SKM-1 (cell line): ENCODE measurements at regions not wholly inside any gene's neighbourhood (a gene's known extent, or its start where the extent isn't known, plus 50 kb on each side); places are given as distances from the start of the nearest gene placed in this dataset.

ENCODE experiments used
- DNase-seq: peaks from one replicate; lab custom pipeline; 2025; ENCODE audit not compliant: unreplicated experiment; lab: John Stamatoyannopoulos, UW

DNA sequence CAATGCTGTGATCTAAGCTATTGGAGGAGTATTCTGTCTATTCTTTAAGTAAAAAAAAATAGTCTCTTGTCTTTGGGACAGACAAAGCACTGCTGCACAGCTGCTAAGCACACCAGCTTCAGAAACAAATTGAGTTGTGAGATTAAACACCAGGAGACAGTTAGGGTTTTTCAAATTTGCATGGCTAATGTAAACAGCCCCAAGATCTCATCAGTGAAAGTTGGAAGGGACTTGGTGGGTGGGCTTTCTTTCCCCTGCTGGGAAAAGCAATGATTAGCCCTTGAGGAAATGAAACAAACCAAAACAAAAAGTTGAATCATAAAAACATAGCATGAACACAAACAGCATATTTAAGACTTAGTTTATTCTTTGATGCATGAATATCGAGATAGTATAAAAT, 143.6 kb upstream of the SLITRK1 start:
- DNase-seq, result no peak

DNA sequence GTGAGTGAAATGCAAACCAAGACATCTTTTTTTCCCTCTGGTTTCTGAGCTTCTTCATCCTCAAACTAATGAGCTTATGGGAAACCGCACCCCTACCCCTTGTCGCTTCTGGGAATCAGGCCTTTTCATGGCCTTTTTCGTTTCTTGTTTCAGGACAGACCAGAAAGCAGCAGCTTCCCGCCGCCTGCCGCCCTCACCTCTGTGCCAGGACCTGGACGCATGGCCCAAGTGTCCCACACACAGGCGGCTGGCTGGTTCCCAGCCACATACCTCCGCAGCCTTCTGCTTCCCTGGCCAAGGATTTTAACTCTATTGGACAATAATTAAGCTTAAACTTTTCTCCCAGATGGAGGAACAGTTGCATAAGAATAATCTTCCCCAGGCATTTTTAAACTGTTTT, 114.1 kb upstream of the SLITRK1 start:
- DNase-seq, result no peak

DNA sequence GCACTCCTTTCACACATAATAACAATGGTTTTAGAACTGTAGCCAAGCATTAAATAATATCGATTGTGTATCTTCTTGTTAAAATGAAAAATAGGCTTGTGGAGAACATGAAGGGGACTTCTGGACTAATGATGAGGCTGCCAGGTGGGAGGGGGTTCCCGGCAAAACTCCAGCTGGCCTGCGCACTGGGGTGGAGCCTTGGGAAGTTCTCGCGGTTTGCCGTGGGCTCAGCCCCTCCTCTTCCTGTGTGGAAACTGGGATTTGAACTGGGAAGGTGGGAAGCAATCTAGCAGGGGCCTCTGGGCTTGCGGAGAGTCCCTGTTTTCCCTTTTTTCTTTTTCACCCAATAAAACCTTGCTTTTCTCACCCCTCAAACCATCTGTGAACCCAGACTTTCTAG, 113.7 kb upstream of the SLITRK1 start:
- DNase-seq, result no peak

DNA sequence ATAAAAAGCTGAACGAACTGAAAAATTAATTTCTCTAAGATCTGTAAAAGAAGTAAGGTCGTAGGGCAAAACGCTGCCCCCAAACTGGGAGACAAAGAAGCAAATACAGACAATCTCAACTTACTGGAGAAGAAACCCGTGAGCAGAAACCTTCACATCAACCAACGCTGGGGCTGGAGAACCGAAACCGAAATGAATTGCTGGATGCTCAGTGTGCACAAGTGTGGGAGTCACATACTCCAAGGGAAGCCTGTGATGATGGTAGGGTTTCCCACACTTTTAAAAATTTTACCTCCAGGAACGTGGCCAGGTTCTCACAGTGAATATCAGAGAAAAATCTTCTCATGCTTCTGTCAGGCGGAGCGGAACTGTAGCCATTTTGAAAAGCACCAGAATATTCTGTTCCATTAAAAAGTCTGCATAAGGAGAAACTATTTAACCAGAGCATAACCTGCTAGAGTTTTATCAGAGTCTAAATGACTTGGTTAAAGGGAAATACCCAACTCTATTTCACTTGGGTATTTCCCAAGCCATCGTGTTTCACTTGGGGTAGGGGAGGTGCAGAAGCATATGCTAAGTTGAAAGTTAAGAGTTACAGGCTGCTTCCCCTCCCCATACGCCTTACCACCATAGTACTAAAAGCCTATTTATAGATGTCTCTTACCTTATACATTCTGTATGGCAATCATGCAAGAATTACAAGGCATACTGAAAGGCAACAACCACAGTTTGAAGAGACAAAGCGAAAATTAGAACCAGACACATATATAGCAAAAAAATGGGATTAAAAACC, 110.5 kb upstream of the SLITRK1 start:
- no peak for DNase-seq

DNA sequence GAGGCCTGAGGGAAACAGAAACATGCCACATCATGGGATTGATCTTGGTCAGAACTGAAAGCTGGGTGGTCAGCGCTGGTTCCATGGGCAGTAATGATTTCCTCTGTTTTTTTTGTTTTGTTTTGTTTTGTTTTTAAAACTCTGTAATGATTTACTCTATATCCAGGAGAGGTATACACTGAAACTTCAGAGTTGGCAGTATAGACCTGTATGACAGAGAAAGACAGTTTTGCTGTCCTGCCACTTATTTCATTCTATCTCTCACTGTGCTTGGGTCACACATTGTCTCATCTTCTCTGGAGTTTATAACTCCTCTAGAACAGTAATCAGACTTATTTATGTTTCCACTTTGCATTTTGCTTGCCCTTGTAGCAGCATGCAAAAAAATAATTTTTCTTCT, 105.1 kb upstream of the SLITRK1 start:
- DNase-seq, result no peak

DNA sequence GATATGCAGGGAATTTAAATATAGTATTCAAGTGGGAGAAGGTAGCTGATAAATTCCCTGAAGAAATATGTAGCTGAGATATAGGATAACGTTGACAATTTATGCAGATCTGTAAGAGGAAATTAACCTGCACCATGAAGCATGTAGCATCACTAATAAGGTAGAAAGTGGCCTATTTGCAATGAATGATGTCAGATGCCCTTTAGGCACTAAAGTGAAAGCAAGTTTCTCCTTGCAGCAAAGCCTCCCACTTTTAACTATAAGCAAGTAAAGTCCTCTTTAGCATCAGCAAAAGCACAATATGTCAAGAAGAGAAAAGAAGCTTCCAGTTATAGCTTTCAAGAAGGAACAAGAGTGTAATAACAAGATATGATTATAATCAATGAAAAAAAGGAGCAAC, 102.5 kb upstream of the SLITRK1 start:
- no peak for DNase-seq

DNA sequence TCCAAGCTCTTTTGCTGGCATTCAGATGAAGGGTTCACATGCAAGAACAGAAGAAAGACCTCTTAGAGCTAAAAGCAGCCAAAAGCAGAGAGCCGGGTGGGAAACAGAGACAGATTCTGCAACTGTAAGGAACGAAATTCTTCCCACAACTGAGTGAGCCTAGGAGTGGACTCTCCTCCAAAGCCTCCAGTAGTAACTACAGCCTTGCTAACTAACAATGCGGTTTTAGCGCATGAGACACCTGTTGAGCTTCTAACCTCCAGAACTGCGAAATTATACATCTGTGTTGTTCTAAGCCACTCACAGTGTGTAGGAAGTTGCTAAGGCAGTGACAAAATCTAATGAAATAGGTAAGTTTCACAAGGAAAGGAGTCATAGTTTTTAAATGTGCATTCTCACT, 98.1 kb upstream of the SLITRK1 start:
- no peak for DNase-seq

DNA sequence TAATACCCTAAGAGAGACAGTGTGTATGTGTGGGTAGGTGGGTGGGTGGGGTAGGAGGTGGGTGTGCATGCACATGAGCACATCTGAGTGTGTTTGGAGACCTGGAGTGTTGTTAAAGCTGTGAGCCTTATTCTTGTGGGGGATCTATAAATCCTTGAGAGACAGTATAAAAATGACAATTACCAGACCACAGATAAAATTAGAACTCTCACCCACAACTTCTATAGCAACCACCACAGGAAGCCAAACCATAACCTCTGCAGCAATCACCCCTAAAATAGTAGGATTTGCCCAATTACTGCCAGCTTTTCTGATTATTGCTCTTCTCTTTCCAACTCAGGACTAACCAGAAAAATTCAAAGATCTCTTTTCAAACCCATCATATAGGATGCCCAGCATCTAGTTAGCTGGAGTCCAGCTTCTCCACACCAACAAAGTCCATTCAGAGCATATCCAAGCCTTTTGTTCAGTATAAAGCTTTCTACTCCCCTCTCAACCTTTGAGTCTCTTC, 93.4 kb upstream of the SLITRK1 start:
- DNase-seq, result no peak

DNA sequence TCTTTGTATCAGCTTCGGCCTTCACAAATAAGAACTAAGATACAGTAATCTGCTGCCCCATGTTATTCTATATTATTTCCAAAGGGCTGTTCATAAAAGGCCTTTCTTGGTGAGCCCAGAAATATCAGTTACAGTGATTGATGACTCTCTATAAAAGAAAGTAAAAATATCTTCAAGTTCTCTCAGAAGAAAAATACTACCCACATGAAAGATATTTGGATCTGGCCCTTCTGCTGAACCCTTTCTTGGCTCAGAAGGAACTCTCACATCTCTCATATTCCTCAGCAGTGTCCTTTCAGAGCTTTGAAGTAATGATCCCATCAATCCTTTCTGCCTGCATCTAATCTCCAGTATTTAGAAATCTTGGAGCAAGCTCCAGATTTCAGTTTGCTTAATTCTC, 76.3 kb upstream of the SLITRK1 start:
- no peak for DNase-seq

DNA sequence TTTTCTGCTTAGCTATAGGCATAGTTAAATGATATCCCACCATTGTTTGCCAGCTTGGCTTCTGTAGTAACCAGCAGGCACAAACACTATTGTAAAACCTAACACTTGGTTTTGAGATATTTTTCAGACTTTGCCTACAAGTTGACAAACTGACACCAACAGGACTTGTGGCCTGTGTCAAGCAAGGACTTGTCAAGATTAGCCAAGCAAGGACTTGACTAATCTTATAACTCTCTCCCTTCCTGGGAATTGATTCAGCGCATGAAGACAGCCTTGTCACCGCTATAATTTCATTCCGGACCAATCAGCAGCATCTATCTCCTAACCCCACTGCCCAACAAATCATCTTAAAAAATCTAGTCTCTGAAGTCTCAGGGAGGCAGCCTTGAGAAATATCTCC, 72.7 kb upstream of the SLITRK1 start:
- DNase-seq, result no peak

DNA sequence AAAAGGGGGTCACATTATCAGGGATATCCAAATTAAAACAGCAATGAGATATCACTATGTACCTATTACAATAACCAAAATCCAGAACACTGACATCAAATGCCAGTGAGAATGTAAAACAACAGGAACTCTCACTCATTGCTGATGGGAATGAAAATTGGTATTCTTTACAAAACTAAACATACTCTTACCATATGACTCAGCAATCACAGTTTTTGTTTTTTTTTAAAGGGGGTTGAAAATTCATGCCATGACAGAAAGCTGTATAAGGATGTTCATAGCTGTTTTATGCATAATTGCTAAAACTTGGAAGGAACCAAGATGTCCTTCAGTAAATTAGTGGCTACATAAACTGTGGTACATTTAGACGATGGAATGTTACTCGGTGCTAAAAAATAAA, 71.6 kb upstream of the SLITRK1 start:
- no peak for DNase-seq

DNA sequence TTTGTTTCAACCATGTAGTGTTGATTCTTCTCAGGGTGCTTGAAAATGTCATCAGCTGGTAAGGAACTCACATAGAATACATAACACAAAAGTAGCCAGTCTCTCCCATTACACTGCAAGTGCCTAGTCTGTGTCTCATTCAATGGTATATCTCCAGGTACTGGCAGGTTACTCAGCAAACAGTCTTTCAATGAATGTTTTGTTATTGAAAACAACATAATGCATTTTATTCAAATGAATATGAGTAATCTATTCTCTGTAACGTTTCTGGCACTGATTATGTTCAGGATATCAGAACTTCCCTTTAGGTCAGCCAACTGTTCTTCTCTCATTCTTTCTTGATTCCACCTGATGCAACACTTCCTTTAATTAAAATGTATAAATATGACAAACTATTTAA, 68.0 kb upstream of the SLITRK1 start:
- DNase-seq, result no peak

DNA sequence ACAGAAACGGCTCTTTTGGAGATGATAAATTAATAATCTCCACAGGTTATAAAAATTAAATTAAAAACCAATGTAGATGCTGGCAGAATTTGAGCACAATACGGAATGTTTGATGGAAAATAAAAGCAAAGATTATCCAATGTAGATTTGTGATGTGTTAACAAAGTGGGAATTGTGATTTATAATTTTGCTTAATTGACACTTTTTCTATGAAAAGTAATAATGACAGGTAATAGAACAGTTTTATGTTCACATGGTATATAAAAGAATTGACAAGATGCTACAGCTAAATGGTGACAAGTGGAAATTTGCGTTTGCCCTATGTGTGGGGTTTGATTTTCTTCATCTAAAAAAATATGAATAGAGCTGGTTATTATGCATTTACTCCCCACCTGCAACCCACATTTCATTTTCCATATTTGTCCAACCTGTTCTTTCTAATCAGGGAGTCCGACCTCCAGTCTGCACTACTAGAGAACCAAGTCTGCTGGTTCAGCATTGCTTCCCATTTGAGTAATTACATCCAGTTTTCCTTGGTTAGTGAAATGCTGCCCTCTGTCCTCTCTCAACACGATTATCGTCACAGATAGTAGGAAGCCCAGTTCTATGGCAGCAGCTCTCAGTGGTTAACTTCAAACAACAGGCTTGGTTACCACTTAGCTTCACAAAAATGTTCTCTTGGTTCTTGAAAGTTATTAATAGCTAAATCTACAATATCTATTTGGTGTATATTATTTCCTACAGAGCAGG, 61.4 kb upstream of the SLITRK1 start:
- no peak for DNase-seq

DNA sequence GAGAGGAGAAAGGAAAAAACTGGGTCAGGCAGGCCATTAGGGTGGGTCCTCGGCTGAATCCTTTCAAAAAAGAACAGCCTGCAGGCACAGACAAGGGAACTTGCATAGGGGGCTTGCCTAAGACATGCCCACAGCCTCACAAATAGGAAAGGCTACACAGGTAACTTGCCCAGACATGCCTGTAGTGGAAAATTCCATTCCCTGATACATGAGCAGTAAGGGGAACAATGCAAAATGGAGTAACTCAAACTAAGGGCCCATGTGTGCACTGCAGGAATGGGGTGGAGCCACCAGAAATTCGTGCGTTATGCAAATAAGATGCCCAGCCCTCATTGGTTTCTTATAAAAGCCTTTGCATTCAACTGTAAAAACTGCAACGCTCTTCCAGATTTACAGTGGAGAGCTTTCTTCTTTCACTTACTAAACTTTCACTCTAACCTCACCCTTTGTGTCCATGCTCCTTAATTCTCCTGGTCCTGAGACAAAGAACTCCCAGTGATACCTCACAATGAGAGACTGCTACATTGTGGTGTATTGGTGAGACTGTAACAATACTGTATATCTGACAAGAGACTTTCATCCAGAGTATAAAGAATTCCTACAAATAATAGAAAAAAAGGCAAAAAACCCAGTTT, 59.5 kb upstream of the SLITRK1 start:
- DNase-seq, result no peak

DNA sequence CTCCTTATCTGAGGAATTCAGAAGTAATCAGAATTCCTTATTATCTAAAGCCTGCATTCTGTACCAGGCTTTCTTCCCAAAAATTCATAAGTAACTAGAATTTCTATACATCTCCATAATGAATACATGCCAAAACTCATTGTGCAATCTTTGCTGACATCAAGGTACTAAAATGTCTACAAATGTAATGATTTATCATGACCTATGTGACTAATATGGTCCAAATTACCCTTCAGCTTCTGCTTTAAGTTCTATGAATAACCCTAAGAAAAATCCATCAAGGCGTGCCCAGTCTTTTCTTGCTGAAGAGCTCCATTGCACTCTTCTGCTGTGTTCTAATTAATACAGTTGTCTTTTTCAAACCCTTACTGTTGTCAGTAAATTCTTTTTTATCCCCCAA, 58.5 kb upstream of the SLITRK1 start:
- DNase-seq, result no peak

DNA sequence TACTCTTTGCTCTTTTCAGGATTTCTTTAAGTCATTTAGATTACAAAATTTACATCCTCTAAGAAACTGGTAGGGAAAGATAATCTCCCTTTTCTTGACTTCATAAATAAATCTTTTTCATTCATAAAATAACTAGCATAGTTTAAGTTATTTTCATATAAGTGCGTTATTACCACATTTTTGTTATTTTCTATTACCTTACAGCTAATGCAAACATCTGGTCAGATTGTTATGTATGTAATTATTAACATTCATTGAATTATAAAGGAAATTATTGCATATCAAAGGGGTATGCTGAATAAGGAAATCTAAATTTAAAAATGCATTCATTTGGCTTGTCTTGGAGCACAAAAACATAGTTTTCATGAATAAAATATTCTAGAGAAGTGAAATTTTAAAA, 55.3 kb upstream of the SLITRK1 start:
- no peak for DNase-seq

DNA sequence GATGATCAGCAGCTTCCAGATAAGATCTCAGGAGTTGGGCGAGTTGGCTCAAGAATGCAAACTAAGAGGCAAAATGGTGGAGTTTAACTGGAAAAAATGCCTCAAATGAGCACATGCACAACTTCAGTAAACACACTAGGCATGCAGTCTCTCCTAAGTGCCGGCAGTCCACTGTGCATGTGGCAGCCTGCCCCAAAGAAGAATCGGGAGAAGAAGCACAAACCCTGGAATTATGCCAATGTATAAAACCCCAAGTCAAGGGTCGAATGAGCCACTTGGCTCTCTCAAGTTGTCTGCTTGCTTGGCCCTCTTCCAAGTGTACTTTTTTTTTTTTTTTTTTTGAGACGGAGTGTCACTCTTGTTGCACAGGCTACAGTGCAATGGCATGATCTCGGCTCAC, 53.3 kb upstream of the SLITRK1 start:
- no peak for DNase-seq
